ENCODE measurements at regions not wholly inside any gene's neighbourhood (a gene's known extent, or its start where the extent isn't known, plus 50 kb on each side); places are given as distances from the start of the nearest gene placed in this dataset.

DNA sequence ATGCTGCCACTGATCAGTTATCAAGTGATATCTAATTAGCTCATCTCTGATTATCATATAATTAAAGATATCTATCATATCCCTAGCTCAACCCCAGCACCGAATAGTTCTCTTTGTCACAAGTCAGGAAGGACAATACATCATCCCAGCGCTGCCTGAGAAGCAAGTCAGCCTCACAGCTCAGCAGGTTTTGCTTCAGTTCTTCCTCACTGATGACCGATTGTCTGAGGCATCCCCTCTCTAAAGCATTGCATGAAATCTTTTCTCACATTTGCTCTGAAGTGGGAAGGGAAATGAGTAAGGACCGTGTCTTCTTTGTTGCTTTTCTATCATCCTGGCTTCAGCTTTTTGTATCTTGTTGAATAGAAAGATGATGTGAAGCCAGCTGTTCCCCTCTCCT, 247.9 kb downstream of the CMPK2 start:
- no peaks in the 10 kb centered on the region for H3K4me1 Mint-ChIP-seq
- no peak for ATAC-seq (ENCODE audit: low read depth)

GRCh38 chr2:6618201-6618600, 247.5 kb downstream of the CMPK2 start:
- H3K36me3 ChIP-seq (replicated peaks in 1 of 2; ENCODE audit: control extremely low read depth in 1 of 2, control insufficient read depth in 1 of 2, extremely low read depth in 1 of 2, insufficient read depth in 2 of 2, low read length in 1 of 2), result no peaks in the 10 kb centered on the region
- DNase-seq, result no peak
- H3K9me3 ChIP-seq (ENCODE audit: control extremely low read depth in 1 of 3, control insufficient read depth in 2 of 3, insufficient read depth in 1 of 3, low read length in 2 of 3), result peaks cover 0 to 10% (median 0%) of the 10 kb centered on the region in 3 donors
- Mint-ChIP-seq H3K27me3 (no peaks in the 10 kb centered on the region), H3K27ac (no peak overlapping the region), H3K4me1 (no peaks in the 10 kb centered on the region), H3K9me3 (ENCODE audit: insufficient read depth) (peaks cover 2% of the 10 kb centered on the region), H3K4me3 (no peak overlapping the region)
- TF ChIP-seq EZH2 (IDR thresholded peaks at IDR 0.05; ENCODE audit: borderline replicate concordance, insufficient read depth, low read depth, low read length, poor library complexity, severe bottlenecking), result no peak
- TF ChIP-seq CTCF (IDR thresholded peaks at IDR 0.05), result no peak
- CTCF ChIA-PET, result no interaction called here
- POLR2A ChIA-PET, result no interaction called here
- H2AFZ ChIP-seq (ENCODE audit: insufficient read depth, low read depth, low read length, poor library complexity, severe bottlenecking), result no peak overlapping the region
- no CpG with 5 or more reads among the region's 6 CpGs for WGBS (ENCODE audit: insufficient coverage)
- no peaks in the 10 kb centered on the region for H3K4me1 ChIP-seq (ENCODE audit: control insufficient read depth in 2 of 2, insufficient read depth in 2 of 2, low read length in 2 of 2)
- ATAC-seq (ENCODE audit: low read depth), result no peak
- no peak overlapping the region for H3K4me3 ChIP-seq (ENCODE audit: control extremely low read depth in 1 of 5, extremely low read depth in 1 of 5, insufficient read depth in 1 of 5, low read depth in 2 of 5, low read length in 4 of 5)
- H3K79me2 ChIP-seq (ENCODE audit: control insufficient read depth, insufficient read depth, low read length), result no peaks in the 10 kb centered on the region
- no peak overlapping the region for H3K27ac ChIP-seq (ENCODE audit: low read length in 2 of 2)
- no peaks in the 10 kb centered on the region for H4K20me1 ChIP-seq (ENCODE audit: control insufficient read depth, insufficient read depth, low read length, poor library complexity, severe bottlenecking)
- H3K9ac ChIP-seq (ENCODE audit: low read length), result no peak overlapping the region
- H3K27me3 ChIP-seq (replicated peaks in 1 of 4; ENCODE audit: control extremely low read depth in 1 of 4, control insufficient read depth in 3 of 4, insufficient read depth in 4 of 4, low read length in 3 of 4), result no peaks in the 10 kb centered on the region
- intact Hi-C loops (cut with micrococcal nuclease), result no loop called here
- H3K4me2 ChIP-seq (replicated peaks; ENCODE audit: low read depth, low read length, poor library complexity, severe bottlenecking), result no peak overlapping the region

More for the DNA sequence above, 247.9 kb downstream of the CMPK2 start:
- Histone ChIP-seq H3K9me3 (ENCODE audit: control extremely low read depth in 1 of 3, control insufficient read depth in 2 of 3, insufficient read depth in 1 of 3, low read length in 2 of 3) (peaks cover 0 to 14% (median 2%) of the 10 kb centered on the region in 3 donors), H4K20me1 (ENCODE audit: control insufficient read depth, insufficient read depth, low read length, poor library complexity, severe bottlenecking) (no peaks in the 10 kb centered on the region), H3K27me3 (replicated peaks in 1 of 4; ENCODE audit: control extremely low read depth in 1 of 4, control insufficient read depth in 3 of 4, insufficient read depth in 4 of 4, low read length in 3 of 4) (no peaks in the 10 kb centered on the region), H3K27ac (ENCODE audit: low read length in 2 of 2) (no peak overlapping the region), H3K4me2 (replicated peaks; ENCODE audit: low read depth, low read length, poor library complexity, severe bottlenecking) (no peak overlapping the region), H3K4me1 (ENCODE audit: control insufficient read depth in 2 of 2, insufficient read depth in 2 of 2, low read length in 2 of 2) (no peaks in the 10 kb centered on the region), H3K9ac (ENCODE audit: low read length) (no peak overlapping the region), H3K79me2 (ENCODE audit: control insufficient read depth, insufficient read depth, low read length) (no peaks in the 10 kb centered on the region), H3K36me3 (replicated peaks in 1 of 2; ENCODE audit: control extremely low read depth in 1 of 2, control insufficient read depth in 1 of 2, extremely low read depth in 1 of 2, insufficient read depth in 2 of 2, low read length in 1 of 2) (no peaks in the 10 kb centered on the region), H2AFZ (ENCODE audit: insufficient read depth, low read depth, low read length, poor library complexity, severe bottlenecking) (no peak overlapping the region), H3K4me3 (ENCODE audit: control extremely low read depth in 1 of 5, extremely low read depth in 1 of 5, insufficient read depth in 1 of 5, low read depth in 2 of 5, low read length in 4 of 5) (no peak overlapping the region)
- TF ChIP-seq EZH2 (IDR thresholded peaks at IDR 0.05; ENCODE audit: borderline replicate concordance, insufficient read depth, low read depth, low read length, poor library complexity, severe bottlenecking), result no peak
- no peak for TF ChIP-seq CTCF (IDR thresholded peaks at IDR 0.05)
- no peak overlapping the region for H3K4me3 Mint-ChIP-seq
- ChIA-PET CTCF (no interaction called here), POLR2A (no interaction called here)
- intact Hi-C loops (cut with micrococcal nuclease), result no loop called here
- H3K27ac Mint-ChIP-seq, result no peak overlapping the region
- no peak for DNase-seq
- peaks cover 6% of the 10 kb centered on the region for H3K9me3 Mint-ChIP-seq (ENCODE audit: insufficient read depth)
- H3K27me3 Mint-ChIP-seq, result no peaks in the 10 kb centered on the region
- WGBS (ENCODE audit: insufficient coverage), result 100% methylated on average over 3 of the region's 4 CpGs

Measured in B cell (primary cell).